ENCODE measurements at regions not wholly inside any gene's neighbourhood (a gene's known extent, or its start where the extent isn't known, plus 50 kb on each side); places are given as distances from the start of the nearest gene placed in this dataset.

- DNase-seq (ENCODE audit: low read depth in 2 of 2): no peak
These were observed 462.9 kb upstream of the ADAMTS5 start for GRCh38 chr21:27429710-27430341.

GRCh38 chr21:27426196-27426595 is 459.3 kb upstream of the ADAMTS5 start:
- no peak for DNase-seq (ENCODE audit: low read depth in 2 of 2)

GRCh38 chr21:27425574-27425973 is 458.7 kb upstream of the ADAMTS5 start:
- DNase-seq (ENCODE audit: low read depth in 2 of 2): no peak

GRCh38 chr21:27425172-27425571 is 458.3 kb upstream of the ADAMTS5 start:
- DNase-seq (ENCODE audit: low read depth in 2 of 2): no peak

GRCh38 chr21:27424601-27425000 is 457.7 kb upstream of the ADAMTS5 start:
- no peak for DNase-seq (ENCODE audit: low read depth in 2 of 2)

- DNase-seq (ENCODE audit: low read depth in 2 of 2): no peak
These were observed 457.2 kb upstream of the ADAMTS5 start for GRCh38 chr21:27423906-27424595.

GRCh38 chr21:27423038-27423437 is 456.1 kb upstream of the ADAMTS5 start:
- DNase-seq (ENCODE audit: low read depth in 2 of 2): no peak

GRCh38 chr21:27422435-27422834 is 455.5 kb upstream of the ADAMTS5 start:
- DNase-seq (ENCODE audit: low read depth in 2 of 2): no peak

- DNase-seq (ENCODE audit: low read depth in 2 of 2): no peak
These were observed 454.8 kb upstream of the ADAMTS5 start for GRCh38 chr21:27421654-27422053.

- DNase-seq (ENCODE audit: low read depth in 2 of 2): no peak
These were observed 452.3 kb upstream of the ADAMTS5 start for GRCh38 chr21:27419153-27419552.

GRCh38 chr21:27418346-27418745 is 451.5 kb upstream of the ADAMTS5 start:
- no peak for DNase-seq (ENCODE audit: low read depth in 2 of 2)

GRCh38 chr21:27412530-27412929 is 445.6 kb upstream of the ADAMTS5 start:
- DNase-seq (ENCODE audit: low read depth in 2 of 2): no peak

GRCh38 chr21:27408826-27409225 is 441.9 kb upstream of the ADAMTS5 start:
- DNase-seq (ENCODE audit: low read depth in 2 of 2): no peak

- no peak for DNase-seq (ENCODE audit: low read depth in 2 of 2)
These were observed 440.4 kb upstream of the ADAMTS5 start for GRCh38 chr21:27407271-27407670.

GRCh38 chr21:27406300-27407009 is 439.6 kb upstream of the ADAMTS5 start:
- DNase-seq (ENCODE audit: low read depth in 2 of 2): no peak

- DNase-seq (ENCODE audit: low read depth in 2 of 2): no peak
These were observed 436.1 kb upstream of the ADAMTS5 start for GRCh38 chr21:27403011-27403410.

GRCh38 chr21:27400045-27400444 is 433.2 kb upstream of the ADAMTS5 start:
- no peak for DNase-seq (ENCODE audit: low read depth in 2 of 2)

- DNase-seq (ENCODE audit: low read depth in 2 of 2): no peak
These were observed 430.7 kb upstream of the ADAMTS5 start for GRCh38 chr21:27397578-27397977.

GRCh38 chr21:27393726-27394125 is 426.8 kb upstream of the ADAMTS5 start:
- DNase-seq (ENCODE audit: low read depth in 2 of 2): no peak

- DNase-seq (ENCODE audit: low read depth in 2 of 2): no peak
These were observed 425.1 kb upstream of the ADAMTS5 start for GRCh38 chr21:27391990-27392389.

GRCh38 chr21:27390384-27390783 is 423.5 kb upstream of the ADAMTS5 start:
- no peak for DNase-seq (ENCODE audit: low read depth in 2 of 2)

- DNase-seq (ENCODE audit: low read depth in 2 of 2): no peak
These were observed 421.9 kb upstream of the ADAMTS5 start for GRCh38 chr21:27388825-27389224.

- DNase-seq (ENCODE audit: low read depth in 2 of 2): no peak
These were observed 415.5 kb upstream of the ADAMTS5 start for GRCh38 chr21:27382404-27382803.

Data from stimulated activated CD4-positive, alpha-beta T cell treated with anti-CD3 and anti-CD28 coated beads, Interleukin-1b, Interleukin-23, amount 100 ng/mL, for 1 hour (primary cell).